Mesendoderm (in vitro differentiated cells): ENCODE measurements at regions not wholly inside any gene's neighbourhood (a gene's known extent, or its start where the extent isn't known, plus 50 kb on each side); places are given as distances from the start of the nearest gene placed in this dataset.
A peak's percentile ranks its signal among the peaks of the same experiment; 100 is the strongest.
"Not testable (repeated sequence)": the region's sequence is repeated elsewhere in the genome, so short reads cannot be mapped to it uniquely, and the experiment has no call there.

Source experiments
- DNase-seq: peaks from one replicate; pipeline ENCODE4 v3.0.0; 2013
- H2AK5ac ChIP-seq: 2 replicates; pipeline ENCODE4 v1.6.1; 2013; ENCODE audit warnings: low read length, inconsistent platforms
- H2BK120ac ChIP-seq: 2 replicates; pipeline ENCODE4 v1.6.1; 2013; ENCODE audit warnings: low read depth, mild to moderate bottlenecking, low read length, moderate library complexity, mixed read lengths
- H2BK15ac ChIP-seq: replicated peaks from 2 replicates; pipeline ENCODE4 v1.6.1; 2013; ENCODE audit warnings: low read depth, mild to moderate bottlenecking, moderate library complexity
- H2BK5ac ChIP-seq: 2 replicates; pipeline ENCODE4 v1.6.1; 2013; ENCODE audit warnings: low read length, inconsistent platforms
- H3K18ac ChIP-seq: 2 replicates; pipeline ENCODE4 v1.6.1; 2013; ENCODE audit warnings: mild to moderate bottlenecking, low read length, mixed read lengths
- H3K23ac ChIP-seq: one replicate; pipeline ENCODE4 v1.6.1; 2013; ENCODE audit warnings: low read length
- H3K27ac ChIP-seq: 2 replicates; pipeline ENCODE4 v1.5.1; 2013; ENCODE audit warnings: low read depth, mild to moderate bottlenecking, inconsistent platforms, low read length, moderate library complexity
- H3K27me3 ChIP-seq: 2 replicates; pipeline ENCODE4 v1.6.1; 2013; ENCODE audit warnings: low read length, control low read depth, mild to moderate bottlenecking, inconsistent platforms; ENCODE audit not compliant: insufficient read depth, poor library complexity
- H3K36me3 ChIP-seq: 2 replicates; pipeline ENCODE4 v1.6.1; 2013; ENCODE audit warnings: low read length, inconsistent platforms; ENCODE audit not compliant: control insufficient read depth, insufficient read depth
- H3K4ac ChIP-seq: one replicate; pipeline ENCODE4 v1.6.1; 2013; ENCODE audit warnings: low read depth, mild to moderate bottlenecking, low read length, moderate library complexity
- H3K4me1 ChIP-seq: 2 replicates; pipeline ENCODE4 v1.6.1; 2013; ENCODE audit warnings: low read depth, low read length, inconsistent platforms; ENCODE audit not compliant: control insufficient read depth
- H3K4me2 ChIP-seq: 2 replicates; pipeline ENCODE4 v1.6.1; 2013; ENCODE audit warnings: low read length
- H3K4me3 ChIP-seq: 2 replicates; pipeline ENCODE4 v1.5.1; 2013; ENCODE audit warnings: mild to moderate bottlenecking, low read length
- H3K56ac ChIP-seq: one replicate; pipeline ENCODE4 v1.6.1; 2013; ENCODE audit warnings: low read length
- H3K79me1 ChIP-seq: 2 replicates; pipeline ENCODE4 v1.6.1; 2013; ENCODE audit warnings: low read length, inconsistent platforms
- H3K79me2 ChIP-seq: 2 replicates; pipeline ENCODE4 v1.6.1; 2013; ENCODE audit warnings: mild to moderate bottlenecking, low read length; ENCODE audit not compliant: control insufficient read depth, insufficient read depth
- H3K9ac ChIP-seq: 2 replicates; pipeline ENCODE4 v1.6.1; 2013; ENCODE audit warnings: low read length, inconsistent platforms
- H4K5ac ChIP-seq: one replicate; pipeline ENCODE4 v1.6.1; 2013; ENCODE audit warnings: low read length
- H4K8ac ChIP-seq: one replicate; pipeline ENCODE4 v1.6.1; 2013; ENCODE audit warnings: low read depth, mild to moderate bottlenecking, control low read depth, low read length, moderate library complexity
- WGBS: extraction: QIAGEN DNeasy Blood & Tissue Kit; methylation state at CpG from one replicate; pipeline ENCODE4 v1.1.7; 2013; ENCODE audit warnings: low lambda C conversion rate, missing lambda C conversion rate; ENCODE audit not compliant: insufficient coverage; ENCODE audit errors: extremely low coverage; 5-methylcytosine and 5-hydroxymethylcytosine counted together

DNA sequence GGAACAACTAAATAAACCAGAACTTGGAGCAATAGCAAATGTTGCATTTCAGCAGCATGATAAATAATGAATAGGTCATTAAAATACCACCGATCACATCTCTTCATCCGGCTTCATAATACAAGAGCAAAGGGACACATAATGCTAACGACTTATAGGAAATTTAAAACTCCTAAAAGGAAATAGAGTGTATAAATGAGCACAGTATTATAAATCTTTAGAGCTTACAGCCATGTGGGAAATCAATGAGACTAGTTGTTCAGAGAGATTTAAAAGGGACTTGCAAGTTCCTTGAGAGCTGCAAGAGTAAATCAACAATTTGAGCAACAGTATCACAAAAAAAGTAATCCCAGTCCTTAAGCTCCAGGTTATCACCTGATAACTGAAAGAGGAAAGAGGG lies 677.0 kb downstream of the PLOD2 start:
- Histone ChIP-seq H3K27me3 (no peaks in the 10 kb centered on the region), H3K4me3 (no peak overlapping the region), H3K79me2 (no peaks in the 10 kb centered on the region), H4K5ac (no peak overlapping the region), H2BK120ac (no peak overlapping the region), H3K4me2 (no peak overlapping the region), H2BK15ac (no peak overlapping the region), H3K56ac (no peak overlapping the region), H3K9ac (no peak overlapping the region), H3K23ac (no peak overlapping the region), H2BK5ac (no peak overlapping the region), H3K18ac (no peak overlapping the region), H3K4ac (no peak overlapping the region), H3K79me1 (no peaks in the 10 kb centered on the region), H3K4me1 (no peaks in the 10 kb centered on the region), H4K8ac (no peak overlapping the region), H2AK5ac (no peak overlapping the region), H3K27ac (no peak overlapping the region), H3K36me3 (no peaks in the 10 kb centered on the region)
- DNase-seq: peak; percentile 54
- WGBS: no CpG with 5 or more reads among the region's 3 CpGs

DNA sequence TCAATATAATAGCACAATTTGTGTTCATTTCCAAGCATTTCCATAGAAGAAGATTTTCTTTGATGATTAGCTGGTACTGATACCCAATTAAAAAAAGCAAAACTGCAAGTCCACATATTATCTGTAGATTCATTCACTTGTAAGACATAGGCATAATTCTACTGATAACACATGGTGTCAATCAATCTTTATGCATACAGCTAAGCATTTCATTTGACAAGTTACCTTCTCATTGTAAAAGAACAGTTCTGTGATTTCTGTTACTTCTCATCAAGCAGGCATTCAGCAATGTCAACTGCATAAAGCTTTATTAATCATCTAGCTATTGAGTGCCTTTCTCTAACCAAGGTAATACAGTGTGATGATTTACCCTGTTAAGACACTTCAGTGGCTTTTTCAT lies 672.0 kb downstream of the PLOD2 start:
- Histone ChIP-seq H2BK120ac (no peak overlapping the region), H2BK15ac (no peak overlapping the region)
- DNase-seq: no peak

DNA sequence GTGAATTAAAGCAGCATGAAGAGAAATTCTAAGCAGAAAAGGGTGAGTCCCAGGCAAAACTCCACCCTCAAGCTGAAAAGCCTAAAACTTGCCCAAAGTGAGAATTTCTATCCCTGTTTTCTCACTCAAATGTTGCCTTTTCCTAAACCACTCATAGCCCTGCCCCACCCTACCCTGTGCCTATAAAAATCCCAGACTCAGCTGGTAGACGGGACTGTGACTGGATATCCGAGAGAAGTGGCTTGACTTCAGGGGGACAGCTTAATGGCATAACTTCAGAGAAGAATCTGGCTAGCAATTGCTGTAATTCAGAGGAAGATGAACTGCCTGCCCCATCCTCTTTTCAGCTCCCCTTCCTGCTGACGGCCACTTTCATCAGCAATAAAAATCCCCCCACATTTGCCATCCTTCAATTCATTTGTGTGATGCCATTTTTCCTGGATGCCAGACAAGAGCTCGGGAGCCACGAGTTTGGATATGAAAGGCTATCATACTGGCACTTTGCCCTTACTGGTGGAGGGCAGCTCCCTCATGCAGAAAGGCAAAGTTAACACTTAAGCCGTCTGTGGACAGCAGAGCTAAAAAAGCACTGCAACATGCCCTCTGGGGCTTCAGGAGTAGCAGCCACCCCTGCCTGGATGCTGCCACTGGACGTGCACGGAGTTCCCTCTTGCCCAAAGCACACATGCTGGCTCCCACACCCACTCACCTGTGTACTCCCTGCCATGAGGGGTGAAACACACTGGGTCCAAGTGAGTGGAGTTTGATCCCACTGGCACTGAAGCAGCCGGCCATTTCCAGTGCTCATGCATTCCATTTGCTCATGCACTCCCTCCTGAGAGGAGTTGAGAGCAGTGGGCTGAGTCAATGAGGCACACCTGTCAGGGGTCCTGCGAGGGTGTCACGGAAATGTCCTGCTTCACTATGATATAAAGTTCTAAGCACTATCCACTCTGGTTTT lies 670.6 kb downstream of the PLOD2 start:
- Histone ChIP-seq H3K79me2 (no peaks in the 10 kb centered on the region), H3K23ac (no peak overlapping the region), H3K18ac (no peak overlapping the region), H3K27me3 (no peaks in the 10 kb centered on the region), H3K27ac (no peak overlapping the region), H2BK15ac (no peak overlapping the region), H3K9ac (no peak overlapping the region), H3K4me1 (no peaks in the 10 kb centered on the region), H2BK120ac (no peak overlapping the region), H3K4ac (no peak overlapping the region), H3K79me1 (no peaks in the 10 kb centered on the region), H3K56ac (no peak overlapping the region), H3K36me3 (no peaks in the 10 kb centered on the region), H4K8ac (no peak overlapping the region), H2BK5ac (no peak overlapping the region), H3K4me3 (no peak overlapping the region), H2AK5ac (no peak overlapping the region), H3K4me2 (no peak overlapping the region), H4K5ac (no peak overlapping the region)
- WGBS: no CpG with 5 or more reads among the region's 11 CpGs
- no peak for DNase-seq

More for the DNA sequence above, 672.0 kb downstream of the PLOD2 start:
- no peak overlapping the region for H3K4me2 ChIP-seq
- no peak overlapping the region for H3K9ac ChIP-seq
- H3K18ac ChIP-seq: no peak overlapping the region
- no peaks in the 10 kb centered on the region for H3K79me1 ChIP-seq
- no peaks in the 10 kb centered on the region for H3K79me2 ChIP-seq
- no peak overlapping the region for H3K4ac ChIP-seq
- no peaks in the 10 kb centered on the region for H3K36me3 ChIP-seq
- no peak overlapping the region for H4K8ac ChIP-seq
- no peak overlapping the region for H2BK5ac ChIP-seq
- H2AK5ac ChIP-seq: no peak overlapping the region
- H3K4me1 ChIP-seq: no peaks in the 10 kb centered on the region
- no peak overlapping the region for H3K23ac ChIP-seq
- H3K27ac ChIP-seq: no peak overlapping the region
- H4K5ac ChIP-seq: no peak overlapping the region
- no peaks in the 10 kb centered on the region for H3K27me3 ChIP-seq
- H3K56ac ChIP-seq: no peak overlapping the region
- H3K4me3 ChIP-seq: no peak overlapping the region

DNA sequence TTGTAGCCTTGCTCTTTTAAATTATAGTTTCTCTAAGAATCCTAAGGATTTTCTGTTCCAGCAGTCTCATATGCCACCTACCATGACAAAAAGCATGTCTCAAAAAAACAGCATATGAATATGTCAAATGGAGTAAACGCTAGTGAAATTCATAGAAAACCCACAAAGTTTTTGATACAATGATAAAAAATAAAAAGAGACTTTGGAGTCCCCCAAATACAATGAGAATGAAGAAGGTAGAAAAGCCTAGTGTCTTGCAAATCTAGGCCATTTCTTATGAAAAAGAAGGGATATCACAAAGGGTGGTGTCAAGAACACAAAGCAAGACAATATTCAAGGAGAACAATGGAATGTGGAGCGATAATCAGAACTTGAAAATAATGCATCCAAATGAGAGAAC lies 668.5 kb downstream of the PLOD2 start:
- H3K56ac ChIP-seq: no peak overlapping the region
- no peak overlapping the region for H3K18ac ChIP-seq
- no peak overlapping the region for H3K9ac ChIP-seq
- DNase-seq: no peak
- H3K79me1 ChIP-seq: no peaks in the 10 kb centered on the region
- no peak overlapping the region for H4K5ac ChIP-seq
- H2BK5ac ChIP-seq: no peak overlapping the region
- no peak overlapping the region for H4K8ac ChIP-seq
- no peak overlapping the region for H3K23ac ChIP-seq
- no peaks in the 10 kb centered on the region for H3K79me2 ChIP-seq
- no peaks in the 10 kb centered on the region for H3K36me3 ChIP-seq
- H2BK15ac ChIP-seq: no peak overlapping the region
- H2AK5ac ChIP-seq: no peak overlapping the region
- no peaks in the 10 kb centered on the region for H3K4me1 ChIP-seq
- H3K4ac ChIP-seq: no peak overlapping the region
- H3K27ac ChIP-seq: no peak overlapping the region
- WGBS: no CpG with 5 or more reads among the region's 2 CpGs
- H2BK120ac ChIP-seq: no peak overlapping the region
- H3K27me3 ChIP-seq: no peaks in the 10 kb centered on the region
- no peak overlapping the region for H3K4me3 ChIP-seq
- H3K4me2 ChIP-seq: no peak overlapping the region

DNA sequence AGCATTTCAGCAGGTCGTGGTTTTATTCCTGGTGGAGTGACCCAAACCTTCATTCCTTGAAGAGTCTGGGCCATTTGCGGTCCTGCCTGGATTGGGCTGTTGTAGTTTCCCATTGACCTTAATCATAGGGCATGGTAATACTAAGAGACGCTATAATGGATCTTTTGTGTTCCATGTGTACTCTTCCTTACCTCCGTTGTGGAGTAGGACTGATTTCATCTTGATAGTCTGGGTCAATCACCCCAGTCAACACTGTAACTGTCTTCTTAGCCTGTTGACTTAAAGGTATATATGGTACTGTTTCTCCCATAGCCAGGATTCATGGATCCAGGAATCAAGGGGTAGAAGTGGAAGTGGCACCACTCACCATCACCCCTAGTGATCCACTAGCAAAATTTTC lies 643.6 kb downstream of the PLOD2 start:
- not testable (repeated sequence) for H2BK120ac ChIP-seq, H3K4ac ChIP-seq, H3K4me2 ChIP-seq, H3K56ac ChIP-seq, H3K18ac ChIP-seq, H3K23ac ChIP-seq, H3K36me3 ChIP-seq, H3K4me1 ChIP-seq, H3K27ac ChIP-seq, H3K79me2 ChIP-seq, H2BK5ac ChIP-seq, H3K4me3 ChIP-seq, H2AK5ac ChIP-seq, H4K8ac ChIP-seq, H3K9ac ChIP-seq, H3K27me3 ChIP-seq, H4K5ac ChIP-seq, DNase-seq, H3K79me1 ChIP-seq, H2BK15ac ChIP-seq
- WGBS: no CpG with 5 or more reads among the region's 4 CpGs

DNA sequence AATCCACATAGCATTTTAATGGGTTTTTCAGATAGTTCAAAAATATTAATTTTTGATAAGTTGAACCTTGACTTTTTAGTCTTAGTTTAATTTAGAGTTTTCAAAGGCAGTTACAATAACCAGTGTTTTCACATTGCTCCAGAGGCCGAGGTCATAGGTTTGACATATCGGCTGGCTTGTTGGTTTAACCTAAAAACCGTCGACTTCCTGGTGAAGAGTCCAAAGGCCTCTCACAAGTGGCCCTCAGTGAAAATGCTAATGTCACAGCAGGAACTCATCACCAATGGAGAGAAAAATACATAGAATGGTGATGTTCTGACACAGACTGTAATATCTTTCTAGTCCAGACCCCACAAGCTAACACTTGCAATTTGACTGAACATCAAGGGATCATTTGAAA lies 642.3 kb downstream of the PLOD2 start:
- Histone ChIP-seq H3K27ac (no peak overlapping the region), H3K23ac (no peak overlapping the region)
- no CpG with 5 or more reads among the region's 4 CpGs for WGBS

More for the DNA sequence above, 642.3 kb downstream of the PLOD2 start:
- no peak overlapping the region for H3K4me2 ChIP-seq
- no peaks in the 10 kb centered on the region for H3K36me3 ChIP-seq
- H3K56ac ChIP-seq: no peak overlapping the region
- H3K79me2 ChIP-seq: no peaks in the 10 kb centered on the region
- peak; percentile 9 for DNase-seq
- H2BK15ac ChIP-seq: no peak overlapping the region
- no peak overlapping the region for H4K5ac ChIP-seq
- no peaks in the 10 kb centered on the region for H3K79me1 ChIP-seq
- H3K4me3 ChIP-seq: no peak overlapping the region
- H3K4me1 ChIP-seq: no peaks in the 10 kb centered on the region
- H2AK5ac ChIP-seq: no peak overlapping the region
- H3K18ac ChIP-seq: no peak overlapping the region
- H3K27me3 ChIP-seq: no peaks in the 10 kb centered on the region
- H3K9ac ChIP-seq: no peak overlapping the region
- H2BK120ac ChIP-seq: no peak overlapping the region
- H3K4ac ChIP-seq: no peak overlapping the region
- H2BK5ac ChIP-seq: no peak overlapping the region
- H4K8ac ChIP-seq: no peak overlapping the region
